ENCODE measurements at regions not wholly inside any gene's neighbourhood (a gene's known extent, or its start where the extent isn't known, plus 50 kb on each side); places are given as distances from the start of the nearest gene placed in this dataset.

GRCh38 chr5:54868511-54869483 is 116.6 kb downstream of the ESM1 start:
- TF ChIP-seq CTCF (conservative IDR thresholded peaks at IDR 0.05; ENCODE audit: low read depth, low read length) (no peak), EZH2 (IDR thresholded peaks at IDR 0.05; ENCODE audit: low read length, unreplicated experiment) (no peak)
